Esophagus muscularis mucosa (tissue), 4 donors: ENCODE measurements at regions not wholly inside any gene's neighbourhood (a gene's known extent, or its start where the extent isn't known, plus 50 kb on each side); places are given as distances from the start of the nearest gene placed in this dataset.

Source experiments
- CTCF ChIP-seq, 3 experiments: fragments of 200-600 bp in 2 of 3; fragments of 450-650 bp in 1 of 3; sonication (generic) in 2 of 3; IDR thresholded peaks; one replicate each; pipeline ENCODE4 v1.5.1; 2017 to 2019; ENCODE audit warnings: antibody characterized with exemption in 3 of 3, mild to moderate bottlenecking in 2 of 3, moderate library complexity in 1 of 3
- EP300 ChIP-seq: sonication (generic); formaldehyde crosslinking; IDR thresholded peaks from one replicate; pipeline ENCODE4 v1.6.1; 2017; ENCODE audit warnings: antibody characterized with exemption
- POLR2A ChIP-seq: fragments of 450-650 bp; IDR thresholded peaks from one replicate; pipeline ENCODE4 v1.6.1; 2017; ENCODE audit warnings: antibody characterized with exemption, moderate library complexity, mild to moderate bottlenecking, low read depth

- TF ChIP-seq CTCF (IDR thresholded peaks at IDR 0.05) (no peak), POLR2A (no peak), EP300 (no peak)
Measured at GRCh38 chr7:46900312-46901263, 681.3 kb downstream of the TNS3 start.
